GM19467 (cell line): ENCODE measurements at regions not wholly inside any gene's neighbourhood (a gene's known extent, or its start where the extent isn't known, plus 50 kb on each side); places are given as distances from the start of the nearest gene placed in this dataset.

Experiments
- ATAC-seq: cut with Tn5 transposase; IDR thresholded peaks from one replicate; pipeline ENCODE4 v1.9.1; 2021; ENCODE audit warnings: mild to moderate bottlenecking, moderate library complexity; ENCODE audit not compliant: unreplicated experiment

DNA sequence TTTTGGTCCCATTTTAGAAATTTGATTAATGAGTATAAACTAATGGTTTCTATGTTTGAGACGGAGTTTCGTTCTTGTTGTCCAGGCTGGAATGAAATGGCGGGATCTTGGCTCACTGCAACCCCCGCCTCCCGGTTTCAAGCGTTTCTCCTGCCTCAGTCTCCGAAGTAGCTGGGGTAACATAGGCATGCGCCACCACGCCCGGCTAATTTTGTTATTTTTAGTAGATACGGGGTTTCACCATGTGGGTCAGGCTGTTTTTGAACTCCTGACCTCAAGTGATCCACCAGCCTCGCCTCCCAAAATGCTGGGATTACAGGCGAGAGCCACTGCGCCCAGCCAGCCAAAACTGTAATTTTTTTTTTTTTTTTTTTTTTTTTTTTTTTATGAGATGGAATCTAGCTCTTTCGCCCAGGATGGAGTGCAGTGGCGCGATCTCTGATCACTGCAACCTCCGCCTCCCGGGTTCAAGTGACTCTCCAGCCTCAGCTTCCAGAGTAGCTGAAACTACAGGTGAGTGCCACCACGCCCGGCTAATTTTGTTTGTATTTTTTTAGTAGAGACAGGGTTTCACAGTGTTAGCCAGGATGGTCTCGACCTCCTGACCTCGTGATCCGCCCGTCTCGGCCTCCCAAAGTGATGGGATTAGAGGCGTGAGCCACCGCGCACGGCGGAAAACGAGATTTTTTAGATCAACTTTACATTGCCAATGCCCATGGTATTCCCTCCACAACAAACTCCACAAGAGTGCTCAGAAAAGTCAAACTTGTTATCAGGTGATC lies 127.8 kb downstream of the HFE start:
- ATAC-seq: no peak

DNA sequence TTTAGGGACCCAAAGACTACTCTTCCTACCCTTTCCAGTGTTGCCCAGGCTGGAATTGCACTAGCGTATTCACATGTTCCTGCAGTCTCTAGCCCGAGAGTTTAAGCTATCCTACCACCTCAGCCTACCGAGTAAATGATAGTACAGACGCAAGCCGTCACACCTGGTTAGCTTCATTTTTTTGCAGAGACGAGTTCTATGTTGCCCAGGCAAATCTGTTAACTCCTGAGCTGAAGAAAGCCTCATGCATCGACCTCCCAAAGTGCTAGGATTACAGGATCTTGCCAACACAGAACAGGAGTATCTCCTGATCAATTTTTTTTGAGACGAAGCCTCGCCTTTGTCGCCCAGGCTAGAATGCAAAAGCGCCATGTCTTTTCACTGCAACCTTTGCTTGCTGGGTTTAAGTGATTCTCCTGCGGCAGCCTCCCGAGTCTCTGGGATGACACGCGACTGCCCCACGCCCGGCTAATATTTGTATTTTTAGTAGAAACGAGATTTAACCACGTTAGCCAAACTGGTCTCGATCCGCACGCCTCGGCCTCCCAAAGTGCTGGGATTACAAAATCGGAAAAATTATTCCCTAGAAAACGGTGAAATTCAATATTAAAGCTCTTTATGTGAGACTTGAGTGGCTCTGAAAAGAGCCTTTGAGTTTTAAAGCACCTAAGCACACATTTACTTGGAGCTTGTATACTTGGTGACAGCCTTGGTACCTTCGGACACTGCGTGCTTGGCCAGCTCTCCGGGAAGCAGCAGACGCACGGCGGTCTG lies 128.5 kb downstream of the HFE start:
- ATAC-seq: peak; percentile 26

DNA sequence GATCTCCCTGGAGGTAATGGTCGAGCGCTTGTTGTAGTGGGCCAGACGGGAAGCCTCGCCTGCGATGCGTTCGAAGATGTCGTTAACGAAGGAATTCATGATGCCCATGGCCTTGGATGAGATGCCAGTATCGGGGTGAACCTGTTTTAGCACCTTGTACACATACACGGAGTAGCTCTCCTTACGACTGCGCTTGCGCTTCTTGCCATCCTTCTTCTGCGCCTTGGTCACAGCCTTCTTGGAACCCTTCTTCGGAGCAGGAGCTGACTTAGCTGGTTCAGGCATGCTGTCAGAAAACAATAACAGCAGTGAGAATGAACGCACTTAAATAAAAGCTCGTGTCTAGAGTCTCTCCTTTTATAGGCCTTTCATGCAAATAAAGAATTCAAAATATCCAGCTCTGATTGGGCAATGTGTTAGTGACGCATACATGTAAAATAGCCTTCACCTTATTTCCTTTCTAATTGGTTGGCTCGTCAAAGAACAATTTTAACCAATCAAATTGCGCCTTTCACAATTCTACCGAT lies 129.2 kb downstream of the HFE start:
- ATAC-seq: peak; percentile 50

DNA sequence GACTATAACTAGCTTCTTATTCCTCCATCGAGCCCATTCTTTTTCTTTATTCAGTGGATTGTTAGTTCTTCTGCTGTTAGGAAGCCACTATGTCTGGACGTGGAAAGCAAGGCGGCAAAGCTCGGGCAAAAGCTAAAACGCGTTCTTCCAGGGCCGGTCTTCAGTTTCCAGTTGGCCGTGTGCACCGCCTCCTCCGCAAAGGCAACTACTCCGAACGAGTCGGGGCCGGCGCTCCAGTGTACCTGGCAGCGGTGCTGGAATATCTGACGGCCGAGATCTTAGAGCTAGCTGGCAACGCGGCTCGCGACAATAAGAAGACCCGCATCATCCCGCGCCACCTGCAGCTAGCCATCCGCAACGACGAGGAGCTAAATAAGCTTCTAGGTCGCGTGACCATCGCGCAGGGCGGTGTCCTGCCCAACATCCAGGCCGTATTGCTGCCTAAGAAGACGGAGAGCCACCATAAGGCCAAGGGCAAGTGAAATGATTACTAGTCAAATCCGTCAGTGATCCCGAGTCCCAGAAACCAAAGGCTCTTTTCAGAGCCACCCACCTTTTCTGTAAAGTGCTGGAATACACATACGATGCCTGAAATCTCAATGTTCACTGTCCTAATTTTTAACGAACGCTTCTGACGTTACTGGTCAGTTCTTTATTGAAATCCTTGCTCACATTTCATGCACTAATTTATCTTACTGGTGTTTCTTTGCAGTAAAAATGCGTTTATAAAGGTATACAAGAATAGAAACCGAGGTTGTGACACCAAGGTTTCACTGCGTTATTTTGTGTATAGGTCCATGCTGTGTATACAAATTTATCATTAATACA lies 129.9 kb downstream of the HFE start:
- ATAC-seq: peak; percentile 37

DNA sequence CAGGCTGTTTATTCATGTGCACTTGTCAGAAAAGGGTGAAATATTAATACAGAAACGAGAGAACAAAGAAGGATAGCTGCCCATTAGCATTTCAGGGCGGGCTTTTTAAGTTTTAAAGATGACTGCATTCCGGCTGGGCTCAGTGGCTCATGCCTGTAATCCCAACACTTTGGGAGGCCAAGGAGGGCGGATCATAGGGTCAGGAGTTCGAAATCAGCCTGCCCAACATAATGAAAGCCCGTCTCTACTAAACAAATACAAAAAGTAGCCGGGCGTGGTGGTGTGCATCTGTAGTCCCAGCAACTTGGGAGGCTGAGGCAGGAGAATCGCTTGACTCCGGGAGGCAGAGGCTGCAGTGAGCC lies 130.5 kb downstream of the HFE start:
- ATAC-seq: no peak

DNA sequence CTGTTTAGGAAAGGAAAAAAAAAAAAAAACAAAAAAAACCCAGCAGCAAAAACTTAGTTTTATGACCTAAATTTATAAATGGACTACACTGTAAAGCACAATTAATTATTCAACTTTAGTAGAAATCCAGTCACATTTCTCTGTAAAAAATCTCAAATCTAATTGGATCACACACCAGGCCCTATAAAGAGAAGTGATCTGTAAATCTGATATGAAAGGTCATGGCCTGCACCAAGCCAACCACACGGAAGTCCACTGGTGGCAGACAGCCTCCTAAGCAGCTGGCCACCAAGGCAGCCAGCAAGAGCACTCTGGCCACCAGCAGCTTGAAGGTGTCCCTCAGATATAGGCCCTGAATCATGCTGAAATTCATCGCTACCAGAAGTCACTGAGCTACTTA lies 131.6 kb downstream of the HFE start:
- ATAC-seq: no peak

DNA sequence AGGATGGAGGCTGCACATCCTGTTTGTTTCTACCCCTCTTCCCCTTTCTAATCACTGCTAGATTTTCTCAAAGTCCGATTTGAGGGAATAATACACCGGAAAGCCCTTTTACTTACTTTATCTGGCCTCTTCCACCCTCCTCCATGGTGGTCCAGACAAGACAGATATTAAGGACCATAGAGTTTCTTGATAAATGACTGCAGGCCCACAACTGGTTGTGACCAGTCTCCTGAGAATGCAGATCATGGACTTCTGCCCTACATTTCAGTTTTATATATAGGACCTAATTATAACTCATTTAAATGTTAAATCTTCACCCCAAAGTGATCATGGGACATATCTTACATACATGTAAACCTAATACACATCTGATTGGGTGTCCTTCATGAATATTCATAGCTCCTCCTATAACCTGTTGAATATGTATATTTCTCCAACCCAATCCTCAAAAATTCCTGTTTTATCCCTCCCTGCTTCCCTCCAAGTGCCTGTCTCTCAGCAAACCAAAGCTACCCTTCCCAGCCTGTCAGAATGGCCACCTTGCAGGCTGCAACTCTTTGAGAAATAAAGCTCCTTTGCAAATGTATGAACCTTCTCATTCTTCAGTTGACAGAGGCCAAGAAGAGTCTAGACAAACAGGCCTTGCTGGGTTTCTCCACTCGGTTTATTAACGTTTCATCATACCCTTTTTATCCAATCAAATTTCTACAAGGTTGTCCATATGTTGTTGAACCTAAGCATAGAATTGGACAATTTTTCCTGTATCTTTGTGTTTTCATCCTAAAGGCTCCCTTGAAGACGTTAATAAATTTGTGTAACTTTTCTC lies 133.1 kb downstream of the HFE start:
- ATAC-seq: no peak

DNA sequence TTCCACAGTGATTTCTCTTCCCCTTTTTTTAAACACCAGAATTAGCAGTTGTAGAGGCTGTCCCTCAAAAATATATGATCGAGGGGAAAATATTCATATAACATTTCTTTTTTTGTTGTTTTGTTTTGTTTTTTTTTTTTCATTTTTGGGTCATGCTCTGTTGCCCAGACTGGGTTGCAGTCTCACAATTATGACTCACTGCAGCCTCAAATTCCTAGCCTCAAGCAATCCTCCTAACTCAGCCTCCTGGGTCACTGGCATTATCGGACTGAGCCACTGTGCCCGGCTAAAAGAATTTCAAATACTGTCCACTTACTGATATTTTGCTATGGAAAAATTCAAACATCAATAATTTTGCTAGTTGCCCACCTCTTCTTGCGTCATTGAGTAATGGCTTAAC lies 134.0 kb downstream of the HFE start:
- no peak for ATAC-seq

DNA sequence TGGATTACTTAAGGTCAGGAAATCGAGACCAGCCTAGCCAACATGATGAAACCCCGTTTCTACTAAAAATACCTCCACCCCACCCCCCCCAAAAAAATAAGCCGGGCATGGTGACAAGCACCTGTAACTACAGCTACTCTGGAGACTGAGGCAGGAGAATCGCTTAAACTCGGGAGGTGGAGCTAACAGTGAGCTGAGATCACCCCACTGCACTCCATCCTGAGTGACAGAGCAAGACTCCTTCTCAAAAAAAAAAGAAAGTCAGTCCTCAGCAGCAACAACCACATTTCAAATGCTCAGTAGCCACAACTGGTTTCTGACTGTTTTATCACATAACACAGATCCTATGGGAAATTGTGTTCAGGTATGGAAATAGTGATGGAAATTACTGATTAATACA lies 135.3 kb downstream of the HFE start:
- no peak for ATAC-seq

DNA sequence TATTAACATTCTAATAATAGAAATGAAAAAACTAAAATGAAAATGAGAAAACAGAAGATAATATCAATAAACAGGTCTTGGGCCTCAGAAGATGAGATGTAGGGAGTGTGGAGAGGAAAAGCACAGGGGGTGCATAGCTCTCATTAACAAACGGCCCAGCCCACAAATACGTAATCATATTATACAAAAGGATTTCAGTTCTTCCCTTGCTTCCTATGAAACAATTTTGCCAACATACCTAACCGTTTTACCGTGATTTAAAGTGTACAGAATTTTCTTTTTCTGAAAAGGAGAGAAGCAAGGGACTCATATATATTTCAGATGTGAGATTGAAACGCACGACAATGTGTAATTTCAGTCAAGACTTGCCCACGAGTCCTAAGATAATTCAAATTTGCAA lies 136.0 kb downstream of the HFE start:
- ATAC-seq: peak; percentile 4

DNA sequence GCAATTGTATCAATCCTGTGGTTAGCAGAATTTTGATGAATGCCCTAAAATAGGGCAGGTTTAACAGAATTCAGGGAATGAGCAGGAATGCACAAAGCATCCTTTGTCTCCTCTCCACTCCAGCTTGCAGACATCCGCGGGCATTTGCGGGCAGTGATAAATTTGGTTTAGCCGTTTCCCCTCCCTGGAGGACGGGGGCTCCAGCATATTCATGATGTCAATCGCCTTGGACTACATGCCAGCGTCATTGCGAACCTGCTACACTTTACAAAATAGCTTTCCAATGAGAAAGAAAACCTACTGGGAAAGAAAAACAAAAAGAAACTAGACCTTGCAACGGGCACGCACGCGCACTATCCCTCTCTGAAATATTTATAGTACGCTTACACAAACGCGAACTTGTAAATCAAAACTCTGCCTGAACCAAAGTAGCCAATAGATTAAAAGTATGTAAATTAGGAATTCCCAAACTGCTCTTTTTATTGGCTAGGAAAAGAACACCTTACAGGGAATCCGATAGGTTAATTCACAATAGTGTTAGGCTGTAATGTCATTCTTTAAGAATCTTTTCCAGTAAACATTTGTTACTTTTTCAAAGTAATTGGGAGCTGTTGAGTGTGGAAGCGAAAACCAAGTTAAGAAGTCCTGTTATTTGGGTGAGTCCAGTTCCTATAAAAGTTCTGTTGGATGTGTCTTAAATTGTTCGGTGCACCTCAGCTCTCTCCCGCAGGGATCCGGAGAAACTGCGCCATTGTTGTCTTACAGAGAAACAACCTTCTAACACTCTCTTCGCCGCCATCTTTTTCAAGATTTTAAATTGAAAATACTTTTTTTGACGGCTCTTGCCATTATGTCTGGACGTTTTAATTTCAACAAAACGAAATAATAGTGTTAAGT lies 136.7 kb downstream of the HFE start:
- ATAC-seq: peak; percentile 65

DNA sequence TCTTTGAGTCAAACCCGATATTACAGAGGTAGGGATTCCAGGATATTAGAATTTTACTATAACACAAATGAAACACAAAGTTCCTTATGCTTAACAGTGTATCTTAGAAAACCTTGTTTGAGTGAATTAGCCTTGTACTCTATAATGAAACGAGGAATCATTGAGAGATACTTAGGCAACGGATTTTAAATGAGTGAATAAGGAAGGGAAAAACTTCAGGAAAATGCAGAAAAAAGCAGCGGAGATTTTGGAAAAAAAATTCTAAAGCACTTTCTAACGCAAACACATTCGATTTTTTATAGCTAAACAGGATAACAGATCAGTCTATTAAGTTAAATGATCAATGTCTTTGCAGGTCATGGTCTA lies 137.3 kb downstream of the HFE start:
- ATAC-seq: no peak

DNA sequence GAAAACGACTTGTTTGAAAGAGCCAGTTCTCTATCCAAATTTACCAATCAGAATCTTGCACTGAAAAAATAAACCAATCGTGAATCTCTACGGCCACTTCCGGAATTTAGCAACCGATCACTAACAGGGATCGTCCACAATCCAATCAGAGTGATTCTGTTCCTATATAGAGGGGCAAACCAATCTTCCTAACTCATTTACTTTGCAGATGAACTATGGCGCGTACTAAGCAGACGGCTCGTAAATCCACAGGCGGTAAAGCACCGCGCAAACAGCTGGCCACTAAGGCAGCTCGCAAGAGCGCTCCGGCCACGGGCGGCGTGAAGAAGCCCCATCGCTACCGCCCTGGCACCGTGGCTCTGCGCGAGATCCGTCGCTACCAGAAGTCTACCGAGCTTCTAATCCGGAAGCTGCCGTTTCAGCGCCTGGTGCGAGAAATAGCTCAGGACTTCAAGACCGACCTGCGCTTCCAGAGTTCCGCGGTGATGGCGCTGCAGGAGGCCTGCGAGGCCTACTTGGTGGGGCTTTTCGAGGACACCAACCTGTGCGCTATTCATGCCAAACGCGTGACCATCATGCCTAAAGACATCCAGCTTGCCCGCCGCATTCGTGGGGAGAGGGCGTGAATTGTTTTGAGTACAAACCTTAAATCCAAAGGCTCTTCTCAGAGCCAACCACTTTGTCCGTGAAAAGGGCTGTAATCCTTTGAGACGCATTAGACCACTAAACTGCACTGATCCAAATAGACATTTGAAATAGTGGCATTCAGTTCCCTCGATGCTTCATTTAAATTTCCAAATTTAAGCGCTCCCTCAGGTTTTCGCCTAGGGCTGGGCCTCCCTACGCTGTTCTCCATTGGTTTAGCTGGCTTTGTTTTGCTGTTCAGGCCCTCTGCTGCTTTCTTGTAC lies 138.0 kb downstream of the HFE start:
- no peak for ATAC-seq

DNA sequence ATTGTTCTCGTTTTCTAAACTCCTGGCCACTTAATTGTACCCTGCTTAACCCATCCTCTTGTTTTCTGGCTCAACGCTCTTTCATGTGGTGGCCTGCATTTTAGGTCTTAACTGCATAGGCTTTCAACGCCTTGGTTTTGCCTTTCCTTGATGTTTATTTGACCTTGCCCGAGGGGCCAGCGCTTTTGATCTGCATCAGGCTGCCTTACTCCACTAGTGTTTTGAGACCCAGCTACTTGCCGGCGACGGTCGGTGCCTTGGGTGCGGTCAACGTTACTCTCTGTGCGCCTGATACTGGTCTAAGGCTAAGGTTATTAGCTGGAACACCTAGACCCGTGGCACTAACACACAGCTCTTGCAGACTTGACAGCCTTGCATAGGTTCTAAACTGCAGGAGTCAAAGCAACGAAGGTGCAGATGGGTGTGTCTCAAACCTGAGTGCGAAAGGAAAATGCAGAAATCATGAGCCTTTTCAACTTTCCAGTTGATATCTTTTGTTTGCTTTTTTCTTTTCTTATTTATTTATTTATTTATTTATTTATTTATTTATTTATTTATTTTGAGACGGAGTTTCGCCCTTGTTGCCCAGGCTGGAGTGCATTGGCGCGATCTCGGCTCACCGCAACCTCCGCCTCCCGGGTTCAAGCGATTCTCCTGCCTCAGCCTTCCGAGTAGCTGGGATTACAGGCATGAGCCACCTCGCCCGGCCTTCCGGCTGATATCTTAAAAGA lies 138.8 kb downstream of the HFE start:
- ATAC-seq: no peak

DNA sequence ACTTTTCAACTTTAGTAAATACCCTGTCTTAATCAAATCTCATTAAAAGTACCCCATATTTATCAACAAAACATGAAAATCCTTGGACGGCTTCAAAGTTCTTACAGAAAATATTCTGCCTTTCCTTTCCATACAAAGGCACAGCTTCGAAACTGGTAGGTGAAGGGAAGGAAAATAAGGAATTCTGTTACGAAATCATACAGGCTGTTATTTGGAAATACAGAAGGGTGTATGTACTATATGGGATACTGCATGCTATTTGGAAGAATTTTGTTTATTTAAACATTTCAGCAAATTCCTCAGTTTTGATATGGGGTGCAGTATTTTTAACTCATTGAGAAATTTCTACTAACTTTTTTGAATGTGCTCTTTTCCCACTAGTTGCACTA lies 138.4 kb upstream of the BTN3A2 start:
- ATAC-seq: no peak

DNA sequence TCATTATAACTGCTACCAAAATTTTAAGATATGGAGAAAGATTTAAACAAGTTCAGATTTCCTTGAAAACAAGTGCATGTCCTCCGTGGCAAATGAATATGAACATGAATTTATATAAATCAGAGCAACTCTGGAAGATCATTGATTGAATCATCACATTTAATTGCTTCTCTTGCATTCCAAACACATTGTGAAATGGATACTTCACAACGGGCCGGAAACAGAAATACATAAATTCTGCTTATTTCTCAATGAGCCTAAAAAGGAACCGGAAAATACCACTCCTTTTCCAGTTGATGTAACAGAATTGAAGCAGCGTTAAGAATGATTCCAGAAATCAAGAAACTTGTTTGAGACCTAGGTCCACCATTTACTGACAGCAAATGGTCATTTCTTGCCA lies 134.6 kb upstream of the BTN3A2 start:
- ATAC-seq: no peak

DNA sequence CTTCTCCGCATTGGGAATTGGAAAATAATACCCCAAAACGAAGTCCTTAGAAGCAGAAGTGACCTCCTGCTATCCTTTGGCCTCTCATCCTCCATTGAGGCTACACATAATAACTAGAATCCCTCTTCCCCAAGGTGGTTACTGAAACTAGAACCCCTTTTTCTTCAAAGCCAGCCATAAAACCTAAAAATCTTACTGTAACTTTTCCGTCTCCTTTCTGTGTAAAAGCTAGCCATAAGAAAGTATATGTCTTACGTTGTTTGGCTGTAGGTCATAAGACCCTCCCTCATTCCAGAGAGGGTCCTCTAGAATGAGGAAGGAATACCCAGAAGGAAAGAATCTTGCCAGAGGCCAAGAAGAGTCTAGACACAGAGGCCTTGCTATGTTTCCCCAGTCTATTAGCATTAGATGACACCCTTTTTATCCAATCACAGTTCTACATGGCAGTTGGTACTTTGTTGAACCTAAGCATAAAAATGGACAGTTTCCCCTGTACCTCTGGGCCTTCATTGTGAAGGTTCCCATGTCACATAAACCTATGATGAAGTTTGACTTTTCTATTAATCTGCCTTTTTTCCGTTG lies 133.9 kb upstream of the BTN3A2 start:
- no peak for ATAC-seq
